OCI-LY7 (cell line): ENCODE measurements at regions not wholly inside any gene's neighbourhood (a gene's known extent, or its start where the extent isn't known, plus 50 kb on each side); places are given as distances from the start of the nearest gene placed in this dataset.

Source experiments
- CTCF ChIP-seq: fragments of 200-600 bp; sonication (generic); conservative IDR thresholded peaks from 2 replicates; pipeline ENCODE4 v1.5.1; 2014; ENCODE audit warnings: mild to moderate bottlenecking, antibody characterized with exemption, low read length, moderate library complexity, mixed read lengths
- EZH2phosphoT487 ChIP-seq: fragments of 200-600 bp; sonication (generic); IDR thresholded peaks from 2 replicates; pipeline ENCODE4 v1.6.1; 2018; ENCODE audit warnings: low read depth, borderline replicate concordance, mild to moderate bottlenecking, mixed run types, antibody characterized with exemption, low read length, moderate library complexity, mixed read lengths

- TF ChIP-seq CTCF: no peak
- TF ChIP-seq EZH2phosphoT487: no peak
Observed at GRCh38 chr13:59587971-59588716, 575.6 kb downstream of the DIAPH3 start.
